ENCODE measurements at regions not wholly inside any gene's neighbourhood (a gene's known extent, or its start where the extent isn't known, plus 50 kb on each side); places are given as distances from the start of the nearest gene placed in this dataset.

DNA sequence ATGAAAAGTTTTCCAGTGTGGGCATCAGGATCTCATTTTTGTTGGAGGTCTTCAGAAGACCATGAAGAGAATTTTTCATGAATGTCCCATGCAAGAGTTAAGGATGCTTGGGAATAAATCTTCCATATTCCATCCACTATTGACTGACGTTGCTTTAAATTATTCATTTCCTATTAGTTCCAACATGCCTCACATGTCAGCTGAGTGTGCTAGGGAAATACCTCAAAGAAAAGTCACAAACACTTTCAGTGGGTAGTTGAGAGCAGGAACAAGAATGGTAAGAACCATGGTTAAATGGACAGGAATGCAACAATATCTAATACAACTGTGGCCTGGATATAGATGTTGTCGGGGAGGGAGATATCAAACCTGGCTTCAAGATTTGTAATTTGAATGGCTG is 610.1 kb downstream of the TECRL start:
- Mint-ChIP-seq H3K4me3 (no peak overlapping the region), H3K4me1 (no peaks in the 10 kb centered on the region), H3K36me3 (ENCODE audit: low read depth) (no peaks in the 10 kb centered on the region), H3K27ac (no peak overlapping the region), H3K27me3 (ENCODE audit: insufficient read depth, low read depth, poor library complexity) (no peaks in the 10 kb centered on the region), H3K9me3 (no peaks in the 10 kb centered on the region; the same call in 2 of the 3 replicates)
- no peak for DNase-seq (ENCODE audit: low spot score)
- no peak overlapping the region for H3K27ac ChIP-seq (ENCODE audit: low read depth)
- no peaks in the 10 kb centered on the region for H3K4me1 ChIP-seq (ENCODE audit: insufficient read depth)
- no peaks in the 10 kb centered on the region for H3K36me3 ChIP-seq (ENCODE audit: insufficient read depth)
- no peaks in the 10 kb centered on the region for H3K27me3 ChIP-seq (ENCODE audit: insufficient read depth)
- H2AFZ ChIP-seq, result no peak overlapping the region
- TF ChIP-seq ZNF331 (CRISPR knock-in tag; IDR thresholded peaks at IDR 0.05; ENCODE audit: low read depth) (no peak), STAT1 (IDR thresholded peaks at IDR 0.05; ENCODE audit: unreplicated experiment) (no peak), EZH2phosphoT487 (IDR thresholded peaks at IDR 0.05; ENCODE audit: unreplicated experiment) (no peak), NANOG (IDR thresholded peaks at IDR 0.05; ENCODE audit: borderline replicate concordance) (no peak), ZNF114 (CRISPR knock-in tag; IDR thresholded peaks at IDR 0.05) (no peak), POLR2AphosphoS5 (IDR thresholded peaks at IDR 0.05; ENCODE audit: low read depth) (no peak), CREB1 (CRISPR knock-in tag; IDR thresholded peaks at IDR 0.05; ENCODE audit: low read depth) (no peak), EZH2 (IDR thresholded peaks at IDR 0.05; ENCODE audit: low read depth, unreplicated experiment) (no peak), JUNB (IDR thresholded peaks at IDR 0.05; ENCODE audit: unreplicated experiment) (no peak)
- TF ChIP-seq, protein P1, sequence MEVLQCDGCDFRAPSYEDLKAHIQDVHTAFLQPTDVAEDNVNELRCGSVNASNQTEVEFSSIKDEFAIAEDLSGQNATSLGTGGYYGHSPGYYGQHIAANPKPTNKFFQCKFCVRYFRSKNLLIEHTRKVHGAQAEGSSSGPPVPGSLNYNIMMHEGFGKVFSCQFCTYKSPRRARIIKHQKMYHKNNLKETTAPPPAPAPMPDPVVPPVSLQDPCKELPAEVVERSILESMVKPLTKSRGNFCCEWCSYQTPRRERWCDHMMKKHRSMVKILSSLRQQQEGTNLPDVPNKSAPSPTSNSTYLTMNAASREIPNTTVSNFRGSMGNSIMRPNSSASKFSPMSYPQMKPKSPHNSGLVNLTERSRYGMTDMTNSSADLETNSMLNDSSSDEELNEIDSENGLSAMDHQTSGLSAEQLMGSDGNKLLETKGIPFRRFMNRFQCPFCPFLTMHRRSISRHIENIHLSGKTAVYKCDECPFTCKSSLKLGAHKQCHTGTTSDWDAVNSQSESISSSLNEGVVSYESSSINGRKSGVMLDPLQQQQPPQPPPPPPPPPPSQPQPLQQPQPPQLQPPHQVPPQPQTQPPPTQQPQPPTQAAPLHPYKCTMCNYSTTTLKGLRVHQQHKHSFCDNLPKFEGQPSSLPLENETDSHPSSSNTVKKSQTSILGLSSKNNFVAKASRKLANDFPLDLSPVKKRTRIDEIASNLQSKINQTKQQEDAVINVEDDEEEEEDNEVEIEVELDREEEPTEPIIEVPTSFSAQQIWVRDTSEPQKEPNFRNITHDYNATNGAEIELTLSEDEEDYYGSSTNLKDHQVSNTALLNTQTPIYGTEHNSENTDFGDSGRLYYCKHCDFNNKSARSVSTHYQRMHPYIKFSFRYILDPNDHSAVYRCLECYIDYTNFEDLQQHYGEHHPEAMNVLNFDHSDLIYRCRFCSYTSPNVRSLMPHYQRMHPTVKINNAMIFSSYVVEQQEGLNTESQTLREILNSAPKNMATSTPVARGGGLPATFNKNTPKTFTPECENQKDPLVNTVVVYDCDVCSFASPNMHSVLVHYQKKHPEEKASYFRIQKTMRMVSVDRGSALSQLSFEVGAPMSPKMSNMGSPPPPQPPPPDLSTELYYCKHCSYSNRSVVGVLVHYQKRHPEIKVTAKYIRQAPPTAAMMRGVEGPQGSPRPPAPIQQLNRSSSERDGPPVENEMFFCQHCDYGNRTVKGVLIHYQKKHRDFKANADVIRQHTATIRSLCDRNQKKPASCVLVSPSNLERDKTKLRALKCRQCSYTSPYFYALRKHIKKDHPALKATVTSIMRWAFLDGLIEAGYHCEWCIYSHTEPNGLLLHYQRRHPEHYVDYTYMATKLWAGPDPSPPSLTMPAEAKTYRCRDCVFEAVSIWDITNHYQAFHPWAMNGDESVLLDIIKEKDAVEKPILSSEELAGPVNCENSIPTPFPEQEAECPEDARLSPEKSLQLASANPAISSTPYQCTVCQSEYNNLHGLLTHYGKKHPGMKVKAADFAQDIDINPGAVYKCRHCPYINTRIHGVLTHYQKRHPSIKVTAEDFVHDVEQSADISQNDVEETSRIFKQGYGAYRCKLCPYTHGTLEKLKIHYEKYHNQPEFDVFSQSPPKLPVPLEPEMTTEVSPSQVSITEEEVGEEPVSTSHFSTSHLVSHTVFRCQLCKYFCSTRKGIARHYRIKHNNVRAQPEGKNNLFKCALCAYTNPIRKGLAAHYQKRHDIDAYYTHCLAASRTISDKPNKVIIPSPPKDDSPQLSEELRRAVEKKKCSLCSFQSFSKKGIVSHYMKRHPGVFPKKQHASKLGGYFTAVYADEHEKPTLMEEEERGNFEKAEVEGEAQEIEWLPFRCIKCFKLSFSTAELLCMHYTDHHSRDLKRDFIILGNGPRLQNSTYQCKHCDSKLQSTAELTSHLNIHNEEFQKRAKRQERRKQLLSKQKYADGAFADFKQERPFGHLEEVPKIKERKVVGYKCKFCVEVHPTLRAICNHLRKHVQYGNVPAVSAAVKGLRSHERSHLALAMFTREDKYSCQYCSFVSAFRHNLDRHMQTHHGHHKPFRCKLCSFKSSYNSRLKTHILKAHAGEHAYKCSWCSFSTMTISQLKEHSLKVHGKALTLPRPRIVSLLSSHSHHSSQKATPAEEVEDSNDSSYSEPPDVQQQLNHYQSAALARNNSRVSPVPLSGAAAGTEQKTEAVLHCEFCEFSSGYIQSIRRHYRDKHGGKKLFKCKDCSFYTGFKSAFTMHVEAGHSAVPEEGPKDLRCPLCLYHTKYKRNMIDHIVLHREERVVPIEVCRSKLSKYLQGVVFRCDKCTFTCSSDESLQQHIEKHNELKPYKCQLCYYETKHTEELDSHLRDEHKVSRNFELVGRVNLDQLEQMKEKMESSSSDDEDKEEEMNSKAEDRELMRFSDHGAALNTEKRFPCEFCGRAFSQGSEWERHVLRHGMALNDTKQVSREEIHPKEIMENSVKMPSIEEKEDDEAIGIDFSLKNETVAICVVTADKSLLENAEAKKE (CRISPR knock-in tag; IDR thresholded peaks at IDR 0.05), result no peak
- TF ChIP-seq, protein P2, sequence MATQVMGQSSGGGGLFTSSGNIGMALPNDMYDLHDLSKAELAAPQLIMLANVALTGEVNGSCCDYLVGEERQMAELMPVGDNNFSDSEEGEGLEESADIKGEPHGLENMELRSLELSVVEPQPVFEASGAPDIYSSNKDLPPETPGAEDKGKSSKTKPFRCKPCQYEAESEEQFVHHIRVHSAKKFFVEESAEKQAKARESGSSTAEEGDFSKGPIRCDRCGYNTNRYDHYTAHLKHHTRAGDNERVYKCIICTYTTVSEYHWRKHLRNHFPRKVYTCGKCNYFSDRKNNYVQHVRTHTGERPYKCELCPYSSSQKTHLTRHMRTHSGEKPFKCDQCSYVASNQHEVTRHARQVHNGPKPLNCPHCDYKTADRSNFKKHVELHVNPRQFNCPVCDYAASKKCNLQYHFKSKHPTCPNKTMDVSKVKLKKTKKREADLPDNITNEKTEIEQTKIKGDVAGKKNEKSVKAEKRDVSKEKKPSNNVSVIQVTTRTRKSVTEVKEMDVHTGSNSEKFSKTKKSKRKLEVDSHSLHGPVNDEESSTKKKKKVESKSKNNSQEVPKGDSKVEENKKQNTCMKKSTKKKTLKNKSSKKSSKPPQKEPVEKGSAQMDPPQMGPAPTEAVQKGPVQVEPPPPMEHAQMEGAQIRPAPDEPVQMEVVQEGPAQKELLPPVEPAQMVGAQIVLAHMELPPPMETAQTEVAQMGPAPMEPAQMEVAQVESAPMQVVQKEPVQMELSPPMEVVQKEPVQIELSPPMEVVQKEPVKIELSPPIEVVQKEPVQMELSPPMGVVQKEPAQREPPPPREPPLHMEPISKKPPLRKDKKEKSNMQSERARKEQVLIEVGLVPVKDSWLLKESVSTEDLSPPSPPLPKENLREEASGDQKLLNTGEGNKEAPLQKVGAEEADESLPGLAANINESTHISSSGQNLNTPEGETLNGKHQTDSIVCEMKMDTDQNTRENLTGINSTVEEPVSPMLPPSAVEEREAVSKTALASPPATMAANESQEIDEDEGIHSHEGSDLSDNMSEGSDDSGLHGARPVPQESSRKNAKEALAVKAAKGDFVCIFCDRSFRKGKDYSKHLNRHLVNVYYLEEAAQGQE (IDR thresholded peaks at IDR 0.05; ENCODE audit: unreplicated experiment), result no peak
- TF ChIP-seq, protein P3, sequence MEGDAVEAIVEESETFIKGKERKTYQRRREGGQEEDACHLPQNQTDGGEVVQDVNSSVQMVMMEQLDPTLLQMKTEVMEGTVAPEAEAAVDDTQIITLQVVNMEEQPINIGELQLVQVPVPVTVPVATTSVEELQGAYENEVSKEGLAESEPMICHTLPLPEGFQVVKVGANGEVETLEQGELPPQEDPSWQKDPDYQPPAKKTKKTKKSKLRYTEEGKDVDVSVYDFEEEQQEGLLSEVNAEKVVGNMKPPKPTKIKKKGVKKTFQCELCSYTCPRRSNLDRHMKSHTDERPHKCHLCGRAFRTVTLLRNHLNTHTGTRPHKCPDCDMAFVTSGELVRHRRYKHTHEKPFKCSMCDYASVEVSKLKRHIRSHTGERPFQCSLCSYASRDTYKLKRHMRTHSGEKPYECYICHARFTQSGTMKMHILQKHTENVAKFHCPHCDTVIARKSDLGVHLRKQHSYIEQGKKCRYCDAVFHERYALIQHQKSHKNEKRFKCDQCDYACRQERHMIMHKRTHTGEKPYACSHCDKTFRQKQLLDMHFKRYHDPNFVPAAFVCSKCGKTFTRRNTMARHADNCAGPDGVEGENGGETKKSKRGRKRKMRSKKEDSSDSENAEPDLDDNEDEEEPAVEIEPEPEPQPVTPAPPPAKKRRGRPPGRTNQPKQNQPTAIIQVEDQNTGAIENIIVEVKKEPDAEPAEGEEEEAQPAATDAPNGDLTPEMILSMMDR (conservative IDR thresholded peaks at IDR 0.05; ENCODE audit: low read depth in 2 of 2), result no peak
- TF ChIP-seq, protein P4, sequence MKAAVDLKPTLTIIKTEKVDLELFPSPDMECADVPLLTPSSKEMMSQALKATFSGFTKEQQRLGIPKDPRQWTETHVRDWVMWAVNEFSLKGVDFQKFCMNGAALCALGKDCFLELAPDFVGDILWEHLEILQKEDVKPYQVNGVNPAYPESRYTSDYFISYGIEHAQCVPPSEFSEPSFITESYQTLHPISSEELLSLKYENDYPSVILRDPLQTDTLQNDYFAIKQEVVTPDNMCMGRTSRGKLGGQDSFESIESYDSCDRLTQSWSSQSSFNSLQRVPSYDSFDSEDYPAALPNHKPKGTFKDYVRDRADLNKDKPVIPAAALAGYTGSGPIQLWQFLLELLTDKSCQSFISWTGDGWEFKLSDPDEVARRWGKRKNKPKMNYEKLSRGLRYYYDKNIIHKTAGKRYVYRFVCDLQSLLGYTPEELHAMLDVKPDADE (IDR thresholded peaks at IDR 0.05), result no peak
- no peaks in the 10 kb centered on the region for H3K79me2 ChIP-seq (replicated peaks; ENCODE audit: insufficient read depth)
- H3F3A ChIP-seq (replicated peaks; ENCODE audit: low read depth), result no peaks in the 10 kb centered on the region
- no peaks in the 10 kb centered on the region for H4K20me1 ChIP-seq (replicated peaks; ENCODE audit: insufficient read depth)
- no peak for ATAC-seq
- no peak overlapping the region for H3K4me2 ChIP-seq
- no peak overlapping the region for H3K4me3 ChIP-seq
- no peaks in the 10 kb centered on the region for H3K9me2 ChIP-seq (ENCODE audit: insufficient read depth)
